HG02943 (cell line): ENCODE measurements at regions not wholly inside any gene's neighbourhood (a gene's known extent, or its start where the extent isn't known, plus 50 kb on each side); places are given as distances from the start of the nearest gene placed in this dataset.
"Not testable (repeated sequence)": the region's sequence is repeated elsewhere in the genome, so short reads cannot be mapped to it uniquely, and the experiment has no call there.

Experiments used
- ATAC-seq: cut with Tn5 transposase; IDR thresholded peaks from one replicate; pipeline ENCODE4 v1.9.1; 2021; ENCODE audit warnings: mild to moderate bottlenecking, low read depth, moderate library complexity; ENCODE audit not compliant: unreplicated experiment

DNA sequence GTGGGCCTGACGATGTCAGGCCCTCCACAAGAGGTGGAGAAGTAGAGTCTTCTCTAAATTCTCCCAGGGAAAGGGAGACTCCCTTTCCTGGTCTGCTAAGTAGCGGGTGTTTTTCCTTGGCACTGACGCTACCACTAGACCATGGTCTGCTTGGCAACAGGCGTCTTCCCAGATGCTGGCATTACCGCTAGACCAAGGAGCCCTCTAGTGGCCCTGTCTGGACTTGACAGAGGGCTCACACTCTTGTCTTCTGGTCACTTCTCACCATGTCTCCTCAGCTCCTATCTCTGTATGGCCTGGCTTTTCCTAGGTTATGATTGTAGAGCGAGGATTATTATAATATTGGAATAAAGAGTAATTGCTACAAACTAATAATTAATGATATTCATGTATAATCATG lies 51.1 kb upstream of the RASSF6 start:
- not testable (repeated sequence) for ATAC-seq

DNA sequence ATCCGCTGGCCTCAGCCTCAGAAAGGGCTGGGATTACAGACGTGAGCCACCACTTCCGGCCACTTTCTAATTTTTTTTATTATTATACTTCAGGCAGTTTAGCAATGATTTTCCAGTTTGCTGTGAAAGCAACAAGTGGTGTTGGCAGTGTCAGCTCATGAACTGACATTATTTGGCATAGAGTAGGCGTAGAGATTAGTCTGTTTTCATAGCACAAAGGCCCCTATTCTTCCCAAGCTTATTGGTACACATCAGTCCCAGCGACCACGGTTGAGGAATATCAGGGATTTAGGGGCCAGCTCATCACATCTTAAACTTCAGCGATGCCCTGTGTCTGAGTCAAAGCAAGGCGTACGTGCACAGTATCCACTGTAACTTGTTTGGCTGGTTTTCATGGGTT lies 53.0 kb upstream of the RASSF6 start:
- ATAC-seq = no peak

DNA sequence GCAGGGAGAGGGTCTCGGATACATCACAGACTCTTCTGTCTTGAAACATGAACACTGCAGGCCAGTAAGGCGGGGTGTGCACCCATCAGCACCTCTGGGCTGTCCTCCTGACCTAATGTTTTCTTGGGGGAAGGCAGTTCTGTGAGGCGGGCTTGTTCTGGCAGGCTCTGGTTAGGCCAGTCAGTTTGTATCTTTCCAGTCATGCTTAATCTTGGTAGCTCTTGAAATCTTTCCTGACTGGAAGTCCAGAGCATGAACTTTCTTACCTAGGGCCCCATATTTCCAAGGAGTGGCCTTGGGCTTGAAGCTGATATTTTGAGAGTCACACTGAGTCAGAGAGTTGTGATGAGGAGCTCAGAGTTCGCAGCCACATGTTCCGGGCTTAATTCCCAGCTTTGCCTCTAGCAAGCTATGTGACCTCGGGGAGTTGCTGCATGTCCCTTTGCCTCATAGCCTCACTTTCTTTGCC lies 54.2 kb upstream of the RASSF6 start:
- no peak for ATAC-seq

DNA sequence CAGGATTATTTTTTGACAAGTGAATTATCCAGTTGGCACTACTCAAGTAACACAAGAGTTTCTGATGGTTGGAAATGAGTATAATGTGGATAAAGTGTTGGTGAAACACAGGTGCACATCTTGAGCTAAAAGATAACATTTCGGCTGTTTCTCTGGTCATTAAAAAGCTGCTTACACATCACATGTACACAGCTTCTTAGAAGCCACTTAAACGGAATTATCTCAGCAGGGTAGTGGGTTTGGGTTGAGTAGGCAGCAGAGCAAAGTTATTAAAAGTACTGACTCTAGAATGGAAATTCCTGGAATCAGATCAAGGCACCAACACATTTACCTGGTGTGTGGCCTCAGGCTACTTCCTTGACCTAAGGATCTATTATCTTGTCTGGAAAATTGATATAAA lies 55.4 kb upstream of the RASSF6 start:
- ATAC-seq = no peak

DNA sequence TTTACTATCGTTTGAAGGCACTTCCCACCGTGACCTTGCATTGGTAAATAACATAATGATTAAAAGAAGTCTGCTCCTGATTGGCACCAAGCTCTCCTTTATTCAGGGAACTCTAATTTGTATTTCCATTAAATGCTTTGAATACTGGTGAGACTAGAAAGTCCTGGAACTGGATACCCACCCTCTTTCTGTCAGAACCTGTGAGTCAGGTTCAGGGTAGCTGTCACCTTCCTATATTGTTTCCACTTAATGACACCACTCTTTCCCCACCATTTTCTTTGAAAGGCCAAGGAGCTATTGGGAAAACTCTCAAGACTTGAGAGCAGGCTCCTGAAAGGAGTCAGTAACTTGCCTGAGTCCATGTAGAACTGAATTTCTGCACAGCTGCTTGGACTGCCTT lies 55.9 kb upstream of the RASSF6 start:
- no peak for ATAC-seq

DNA sequence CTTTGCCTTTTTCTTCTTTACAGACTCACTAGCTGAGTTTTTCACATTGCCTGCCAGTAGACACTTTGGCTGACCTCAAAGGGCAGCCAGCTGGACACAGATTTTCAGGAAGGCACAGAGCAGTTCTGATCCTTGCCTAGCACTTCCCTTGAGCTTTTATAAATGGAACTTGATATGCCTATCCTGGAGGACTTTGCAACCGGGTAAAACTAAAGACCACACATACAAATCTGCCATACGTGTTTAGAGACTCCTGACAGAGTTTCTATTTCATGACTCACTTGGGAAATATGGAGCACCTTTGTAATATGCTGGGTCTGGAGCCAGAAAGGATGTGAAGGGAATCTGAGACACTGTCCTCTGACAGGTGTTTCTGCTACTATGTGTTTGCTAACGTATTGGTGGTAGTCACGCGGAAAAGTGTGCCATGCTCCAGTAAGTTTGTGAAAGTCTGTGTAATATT lies 56.7 kb upstream of the RASSF6 start:
- peak; percentile 88 for ATAC-seq

DNA sequence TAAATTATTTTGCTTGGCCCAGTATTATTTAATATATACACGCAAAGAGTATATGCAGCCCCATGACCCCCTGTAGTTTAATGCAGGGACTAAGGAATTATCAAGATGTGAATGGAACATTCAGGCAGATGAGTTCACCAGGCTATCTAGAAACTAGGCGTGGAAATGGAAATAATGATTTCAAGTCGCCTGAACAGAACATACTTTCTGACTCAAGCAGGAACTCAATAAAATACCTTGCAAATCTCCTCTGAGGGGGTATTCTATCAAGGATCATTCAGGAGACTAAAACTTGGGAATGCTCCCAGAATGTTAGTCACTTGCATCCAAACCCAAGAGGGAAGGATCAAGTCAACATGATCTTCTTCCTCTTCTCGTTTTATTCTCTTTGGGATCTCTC lies 59.6 kb upstream of the RASSF6 start:
- ATAC-seq = no peak

DNA sequence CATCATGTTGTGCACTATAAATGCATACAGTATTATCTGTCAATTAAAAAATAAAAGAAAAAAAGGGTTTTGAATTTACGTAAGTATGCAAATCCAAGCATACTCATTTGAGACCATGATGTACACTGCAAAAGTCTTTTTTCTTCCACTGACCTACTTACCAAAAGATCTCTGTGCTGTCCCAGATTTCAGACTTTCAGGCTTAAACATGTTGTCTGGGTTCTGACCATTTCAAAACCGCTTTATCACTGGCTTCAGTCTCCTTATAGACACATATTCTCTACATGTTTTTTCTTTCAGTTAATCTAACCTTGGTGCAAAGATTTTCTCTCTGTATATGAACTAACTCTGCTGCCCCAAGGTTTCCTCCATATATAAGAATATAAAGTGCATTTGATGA lies 58.6 kb upstream of the CXCL8 start:
- no peak for ATAC-seq

DNA sequence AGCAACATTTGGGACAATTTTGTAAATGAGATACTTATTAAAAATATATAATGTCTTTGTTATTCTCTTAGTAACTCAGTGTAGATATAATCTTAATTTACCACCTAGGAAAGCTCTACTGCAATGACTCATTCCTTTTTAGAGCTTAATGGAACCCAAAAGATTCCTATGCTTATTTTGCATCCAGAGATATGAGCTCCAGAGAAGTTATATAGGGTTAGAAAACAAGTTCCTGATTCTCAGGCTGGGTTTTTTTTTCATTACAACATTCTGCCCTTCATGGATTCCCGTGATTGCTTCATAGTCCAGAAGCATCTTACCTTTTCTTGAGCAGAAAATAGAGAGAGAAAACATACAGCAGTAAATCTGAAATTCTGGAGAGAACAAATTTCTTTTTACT lies 57.9 kb upstream of the CXCL8 start:
- no peak for ATAC-seq

DNA sequence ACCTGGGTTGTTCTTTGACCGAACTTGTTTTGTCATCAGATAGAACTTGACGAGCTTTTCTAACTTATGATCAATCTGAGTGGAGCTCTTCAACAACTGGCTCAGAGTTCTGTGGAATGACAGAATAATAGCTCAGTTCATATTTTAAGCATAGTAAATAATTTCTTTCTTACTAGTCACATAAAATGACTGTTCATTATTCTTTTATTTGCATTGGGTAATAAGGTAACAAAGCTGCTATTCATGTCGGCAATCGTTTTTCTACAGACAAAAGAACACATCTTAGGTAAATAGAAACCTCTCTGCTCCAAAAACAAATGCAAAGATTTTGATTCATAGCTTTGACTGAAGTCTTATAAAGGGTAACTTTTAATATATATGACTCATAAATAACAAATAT lies 57.3 kb upstream of the CXCL8 start:
- ATAC-seq = no peak

DNA sequence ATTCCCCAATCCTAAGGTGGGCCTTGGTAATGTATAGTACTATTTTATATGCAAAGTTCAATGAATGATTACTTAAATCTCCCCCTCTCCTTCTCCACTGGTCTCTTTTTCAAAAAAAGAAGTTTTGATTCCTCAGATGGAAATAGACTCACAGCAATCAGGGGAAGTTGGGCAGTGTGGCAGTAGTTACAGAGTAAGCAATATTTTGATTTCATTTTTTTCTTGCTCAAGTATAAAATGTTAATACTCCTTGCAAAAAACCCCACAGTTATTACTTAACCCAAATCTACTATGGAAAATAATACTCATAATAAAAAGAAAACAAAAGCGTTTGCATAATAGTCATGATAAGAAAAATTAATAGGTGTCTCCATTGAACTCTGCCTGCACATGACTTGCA lies 56.9 kb upstream of the CXCL8 start:
- no peak for ATAC-seq

DNA sequence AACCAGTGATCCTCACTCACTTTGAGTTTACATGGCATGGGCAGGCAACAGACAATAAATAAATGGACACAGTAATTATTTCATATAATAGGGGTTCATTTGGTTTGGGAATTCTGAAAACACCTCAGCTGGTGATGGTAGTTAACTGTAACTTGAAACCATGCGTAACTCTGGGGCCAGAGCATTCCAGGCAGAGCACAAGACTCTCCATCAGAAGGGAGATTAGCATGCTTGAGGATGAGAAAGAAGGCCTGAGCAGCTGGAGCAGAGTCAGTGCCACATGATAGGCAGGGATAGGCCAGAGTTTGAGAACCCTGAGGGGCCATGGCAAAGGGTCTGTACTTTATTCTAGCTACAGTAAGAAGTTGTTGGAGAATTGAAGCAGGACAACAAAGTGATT lies 56.3 kb upstream of the CXCL8 start:
- ATAC-seq = no peak

DNA sequence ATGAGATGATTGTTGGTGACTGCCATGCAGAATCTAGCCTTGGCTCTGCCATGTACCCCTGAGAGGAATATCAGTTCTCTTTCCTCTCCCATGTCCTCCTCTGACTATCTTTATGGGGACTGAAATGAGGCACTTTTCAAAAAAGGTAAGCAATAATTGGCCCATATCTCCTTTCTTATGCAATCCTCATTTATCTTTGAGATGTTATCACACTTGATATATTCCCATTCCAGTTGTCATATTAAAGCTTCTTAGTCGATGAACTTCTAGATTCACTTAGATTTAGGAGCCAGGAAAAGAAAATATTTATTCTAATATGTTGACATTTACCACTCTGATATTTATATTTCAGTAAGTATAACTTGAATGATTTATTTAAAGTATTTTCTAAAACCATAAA lies 55.3 kb upstream of the CXCL8 start:
- ATAC-seq = no peak

DNA sequence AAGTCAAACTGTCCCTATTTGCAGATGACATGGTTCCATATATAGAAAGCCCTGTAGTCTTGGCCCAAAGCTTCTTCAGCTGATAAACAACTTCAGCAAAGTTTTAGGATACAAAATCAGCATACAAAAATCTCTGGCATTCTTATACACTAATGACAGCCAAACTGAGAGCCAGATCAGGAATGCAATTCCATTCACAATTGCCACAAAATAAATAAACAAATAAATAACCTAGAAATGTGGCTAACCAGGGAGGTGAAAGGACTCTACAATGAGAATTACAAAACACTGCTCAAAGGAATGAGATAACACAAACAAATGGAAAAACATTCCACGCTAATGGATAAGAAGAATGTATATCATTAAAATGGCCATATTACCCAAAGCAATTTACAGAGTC lies 52.9 kb upstream of the CXCL8 start:
- no peak for ATAC-seq

DNA sequence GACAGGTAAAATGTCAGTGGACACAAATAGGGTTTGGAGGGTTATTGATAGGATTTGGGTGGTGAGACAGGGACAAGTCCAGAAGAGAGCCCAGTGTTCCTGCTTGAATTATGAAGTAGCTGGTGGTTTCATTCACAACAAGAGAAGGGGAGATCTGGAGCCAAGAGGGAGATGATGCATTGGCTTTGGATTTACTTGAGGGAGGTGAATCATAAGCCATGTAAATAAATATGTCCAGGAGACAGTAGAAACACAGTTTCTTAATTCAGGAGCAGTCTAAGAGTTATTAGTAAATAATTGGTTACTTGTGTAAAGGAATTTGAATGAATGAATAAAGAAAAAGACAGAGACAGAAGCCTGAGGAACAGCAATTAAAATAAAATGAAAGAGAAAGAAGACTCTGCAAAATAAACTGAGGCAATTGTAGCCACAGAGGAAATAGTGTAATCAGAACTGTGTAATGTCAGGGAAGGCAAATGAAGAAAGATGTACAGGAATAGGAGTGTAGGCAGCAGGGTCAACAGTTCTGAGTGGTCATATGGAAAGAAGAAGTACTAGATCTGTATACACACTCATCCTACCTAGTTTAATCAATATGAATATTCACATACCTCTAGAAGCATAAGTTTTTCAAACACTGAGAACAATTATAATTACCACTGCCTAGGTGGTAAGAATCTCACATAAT lies 50.2 kb upstream of the CXCL8 start:
- ATAC-seq = no peak
